T-cell (primary cell): ENCODE measurements at regions not wholly inside any gene's neighbourhood (a gene's known extent, or its start where the extent isn't known, plus 50 kb on each side); places are given as distances from the start of the nearest gene placed in this dataset.

ENCODE experiments used
- ATAC-seq, 4 experiments: fragments of 200-7000 bp in 3 of 4; fragments of 150-1000 bp in 1 of 4; cut with Tn5 transposase; replicated peaks in 1 of 4; 1 replicate in 3 of 4; 2 replicates in 1 of 4; pipeline ENCODE4 v1.10.0; 2021; ENCODE audit warnings: moderate library complexity in 3 of 4, mild to moderate bottlenecking in 2 of 4, moderate number of reproducible peaks in 1 of 4
- CTCF ChIA-PET, 2 donors: fragments of 300-600 bp; sonication (Branson Sonifier 250); formaldehyde crosslinking; loops; one replicate each; lab custom pipeline; 2022; ENCODE audit warnings: antibody characterized with exemption in 2 of 2; lab: Charles Lee
- POLR2A ChIA-PET, 2 donors: fragments of 300-600 bp; sonication (Branson Sonifier 250); formaldehyde crosslinking; loops; one replicate each; lab custom pipeline; 2022; ENCODE audit warnings: antibody characterized with exemption in 2 of 2; lab: Charles Lee
- DNase-seq, 35 experiments: peaks; one replicate each; pipeline versions ENCODE4 v3.0.0 to v3.0.0-alpha.2; 2013 to 2023
- H3K27ac ChIP-seq: one replicate; pipeline ENCODE4 v1.5.1; 2013; ENCODE audit warnings: low read length
- H3K27me3 ChIP-seq, 2 experiments: replicated peaks in 1 of 2; 1 replicate in 1 of 2; 2 replicates in 1 of 2; pipeline versions ENCODE4 v1.6.1 to v1.7.0; 2013; ENCODE audit warnings: low read length in 1 of 2, mixed read lengths in 1 of 2; ENCODE audit not compliant: control insufficient read depth in 2 of 2, insufficient read depth in 2 of 2; ENCODE audit errors: extremely low read depth in 1 of 2
- H3K36me3 ChIP-seq, 2 donors: 1 replicate in 1 of 2; 2 replicates in 1 of 2; pipeline versions ENCODE4 v1.6.1 to v1.7.0; 2013; ENCODE audit warnings: low read length in 1 of 2; ENCODE audit not compliant: control insufficient read depth in 2 of 2, insufficient read depth in 1 of 2; ENCODE audit errors: extremely low read depth in 1 of 2
- H3K4me1 ChIP-seq, 2 experiments: 1 replicate in 1 of 2; 2 replicates in 1 of 2; pipeline versions ENCODE4 v1.6.1 to v1.7.0; 2013; ENCODE audit warnings: low read length in 2 of 2, mixed read lengths in 1 of 2; ENCODE audit not compliant: insufficient read depth in 2 of 2, control insufficient read depth in 1 of 2; ENCODE audit errors: extremely low read depth in 1 of 2
- H3K4me3 ChIP-seq, 2 donors: 1 replicate in 1 of 2; 2 replicates in 1 of 2; pipeline versions ENCODE4 v1.5.1 to v1.7.0; 2013; ENCODE audit warnings: mild to moderate bottlenecking in 2 of 2, low read length in 1 of 2, moderate library complexity in 1 of 2; ENCODE audit not compliant: control insufficient read depth in 1 of 2; ENCODE audit errors: extremely low read depth in 1 of 2
- H3K9me3 ChIP-seq: 2 replicates; pipeline ENCODE4 v1.7.0; 2013
- H3K27ac Mint-ChIP-seq, 2 donors: one replicate each; pipeline ENCODE4 v1.8.0; 2020 to 2021; ENCODE audit warnings: mild to moderate bottlenecking in 2 of 2, mixed read lengths in 2 of 2
- H3K27me3 Mint-ChIP-seq, 2 donors: one replicate each; pipeline ENCODE4 v1.8.0; 2021 to 2022; ENCODE audit warnings: mixed read lengths in 2 of 2
- H3K36me3 Mint-ChIP-seq: one replicate; pipeline ENCODE4 v1.8.0; 2021; ENCODE audit warnings: mixed read lengths
- H3K4me1 Mint-ChIP-seq, 3 donors: one replicate each; pipeline ENCODE4 v1.8.0; 2020 to 2022; ENCODE audit warnings: mixed read lengths in 3 of 3, mild to moderate bottlenecking in 1 of 3
- H3K4me3 Mint-ChIP-seq, 3 donors: one replicate each; pipeline ENCODE4 v1.8.0; 2020 to 2022; ENCODE audit warnings: mild to moderate bottlenecking in 3 of 3, mixed read lengths in 3 of 3, moderate library complexity in 3 of 3
- H3K9me3 Mint-ChIP-seq, 3 donors: one replicate each; pipeline ENCODE4 v1.8.0; 2020 to 2022; ENCODE audit warnings: mixed read lengths in 3 of 3
- WGBS: methylation state at CpG from one replicate; pipeline ENCODE4 v1.1.5; 2013; ENCODE audit warnings: missing lambda C conversion rate; ENCODE audit not compliant: insufficient coverage; 5-methylcytosine and 5-hydroxymethylcytosine counted together

GRCh38 chr13:40379794-40380578, 286.5 kb downstream of the FOXO1 start:
- Mint-ChIP-seq H3K9me3 (peaks cover 0 to 3% (median 0%) of the 10 kb centered on the region in 3 donors), H3K27me3 (no peaks in the 10 kb centered on the region), H3K4me3 (no peak overlapping the region), H3K27ac (no peak overlapping the region), H3K36me3 (no peaks in the 10 kb centered on the region), H3K4me1 (peaks cover 31 to 48% (median 44%) of the 10 kb centered on the region in 3 donors)
- H3K9me3 ChIP-seq = no peaks in the 10 kb centered on the region
- H3K4me3 ChIP-seq = no peak overlapping the region
- H3K36me3 ChIP-seq = no peaks in the 10 kb centered on the region
- ChIA-PET CTCF (interaction anchor here in 1 of 2 donors (0.6 kb wide), 1 partner anchor 226 kb away, joined by 3 read pairs; no protein-coding TSS in a partner anchor), POLR2A (interaction anchor here in 1 of 2 donors (0.6 kb wide), 1 partner anchor 129 kb away, joined by 5 read pairs; no protein-coding TSS in a partner anchor)
- ATAC-seq = no peak
- H3K27ac ChIP-seq = no peak overlapping the region
- peaks cover 0 to 13% of the 10 kb centered on the region in 2 experiments for H3K4me1 ChIP-seq
- no peaks in the 10 kb centered on the region for H3K27me3 ChIP-seq
- WGBS = 93% methylated on average over 10 of the region's 10 CpGs
- no peak for DNase-seq

DNA sequence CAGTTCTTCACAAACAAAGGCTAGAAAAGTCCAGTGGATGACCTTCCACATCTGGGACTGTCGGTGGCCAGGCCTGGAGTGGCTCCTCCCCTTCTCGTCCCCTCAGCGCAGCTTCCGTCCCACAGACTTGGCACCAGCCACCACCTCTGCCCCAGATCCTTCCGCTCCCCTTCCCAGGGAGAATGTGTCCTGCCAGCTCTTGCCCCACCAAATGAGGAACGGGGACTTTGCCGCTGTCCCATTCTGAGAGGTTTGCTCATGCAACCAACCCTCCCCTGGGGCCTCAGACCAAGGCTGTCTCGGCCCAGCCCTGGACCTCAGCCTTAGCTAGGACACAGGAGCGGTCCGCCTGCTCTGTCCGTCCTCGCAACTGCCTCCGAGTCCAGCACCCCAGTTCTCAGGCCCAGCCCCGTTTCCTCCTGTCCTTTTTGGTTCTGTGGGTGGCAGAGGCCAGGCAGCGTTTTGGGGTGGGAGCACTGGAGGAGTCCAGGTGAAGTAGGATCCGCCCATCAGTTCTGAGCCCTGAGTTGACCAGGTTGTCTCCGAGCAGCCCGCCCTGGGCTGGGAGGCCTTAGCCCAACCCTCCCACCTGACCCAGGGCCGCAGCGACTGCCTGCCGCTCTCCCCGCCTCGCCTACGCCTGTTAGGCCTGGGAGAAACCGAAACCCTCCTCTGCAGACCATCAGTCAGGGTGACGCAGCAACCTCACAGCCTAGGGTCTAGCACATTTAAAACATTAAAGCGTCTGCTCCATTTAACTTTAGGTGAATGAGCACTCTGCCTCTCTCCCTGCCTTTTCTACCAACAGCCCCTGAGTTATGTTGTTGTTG, 284.3 kb downstream of the FOXO1 start:
- ChIA-PET CTCF (interaction anchor here in 1 of 2 donors (0.6 kb wide), 1 partner anchor 1367 kb away, joined by 3 read pairs; no protein-coding TSS in a partner anchor), POLR2A (interaction anchor here in 1 of 2 donors (0.6 to 1.0 kb wide), 2 partner anchors 10 to 347 kb away, joined by 3 to 7 read pairs; no protein-coding TSS in a partner anchor)
- DNase-seq (no peak), ATAC-seq (no peak)
- Histone ChIP-seq H3K4me1 (peaks cover 3 to 13% of the 10 kb centered on the region in 2 experiments), H3K27ac (no peak overlapping the region), H3K36me3 (no peaks in the 10 kb centered on the region), H3K27me3 (no peaks in the 10 kb centered on the region), H3K9me3 (no peaks in the 10 kb centered on the region), H3K4me3 (no peak overlapping the region)
- Mint-ChIP-seq H3K27ac (no peak overlapping the region), H3K27me3 (no peaks in the 10 kb centered on the region), H3K4me3 (no peak overlapping the region), H3K4me1 (peaks cover 40 to 49% (median 44%) of the 10 kb centered on the region in 3 donors), H3K9me3 (peaks cover 0 to 3% (median 0%) of the 10 kb centered on the region in 3 donors), H3K36me3 (no peaks in the 10 kb centered on the region)
- WGBS = 93% methylated on average over 21 of the region's 27 CpGs

DNA sequence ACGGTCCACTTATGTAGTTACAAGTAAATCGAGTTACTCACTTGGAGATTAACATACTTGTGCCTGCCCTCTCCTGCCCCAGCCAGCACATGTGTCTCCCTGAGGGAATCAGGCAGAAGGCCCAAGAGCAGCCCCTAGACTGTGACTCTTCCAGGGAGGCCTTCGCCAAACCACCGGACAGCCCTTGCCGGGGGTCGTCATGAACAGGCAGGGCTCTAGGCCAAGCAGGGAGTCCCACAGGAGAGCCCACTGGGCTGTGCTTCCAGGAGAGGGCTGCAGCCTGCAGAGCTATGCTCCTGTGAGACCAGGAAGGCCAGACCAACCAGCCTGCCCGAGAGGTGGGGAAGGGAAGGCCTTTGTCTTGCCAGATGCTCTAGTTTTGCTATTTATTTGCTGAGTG, 283.3 kb downstream of the FOXO1 start:
- peaks cover 6 to 17% of the 10 kb centered on the region in 2 experiments for H3K4me1 ChIP-seq
- ChIA-PET POLR2A (no interaction called here), CTCF (interaction anchor here in 1 of 2 donors (0.6 kb wide), 1 partner anchor 1368 kb away, joined by 3 read pairs; no protein-coding TSS in a partner anchor)
- H3K27me3 Mint-ChIP-seq = no peaks in the 10 kb centered on the region
- no peak for DNase-seq
- no peak overlapping the region for H3K27ac Mint-ChIP-seq
- H3K9me3 Mint-ChIP-seq = peaks cover 0 to 3% (median 0%) of the 10 kb centered on the region in 3 donors
- H3K4me1 Mint-ChIP-seq = peaks cover 45 to 58% (median 47%) of the 10 kb centered on the region in 3 donors
- H3K27ac ChIP-seq = no peak overlapping the region
- no peaks in the 10 kb centered on the region for H3K36me3 ChIP-seq
- no peaks in the 10 kb centered on the region for H3K36me3 Mint-ChIP-seq
- no peaks in the 10 kb centered on the region for H3K27me3 ChIP-seq
- no peak overlapping the region for H3K4me3 ChIP-seq
- no peak for ATAC-seq
- H3K9me3 ChIP-seq = no peaks in the 10 kb centered on the region
- H3K4me3 Mint-ChIP-seq = no peak overlapping the region
- WGBS = 97% methylated on average over 4 of the region's 7 CpGs

DNA sequence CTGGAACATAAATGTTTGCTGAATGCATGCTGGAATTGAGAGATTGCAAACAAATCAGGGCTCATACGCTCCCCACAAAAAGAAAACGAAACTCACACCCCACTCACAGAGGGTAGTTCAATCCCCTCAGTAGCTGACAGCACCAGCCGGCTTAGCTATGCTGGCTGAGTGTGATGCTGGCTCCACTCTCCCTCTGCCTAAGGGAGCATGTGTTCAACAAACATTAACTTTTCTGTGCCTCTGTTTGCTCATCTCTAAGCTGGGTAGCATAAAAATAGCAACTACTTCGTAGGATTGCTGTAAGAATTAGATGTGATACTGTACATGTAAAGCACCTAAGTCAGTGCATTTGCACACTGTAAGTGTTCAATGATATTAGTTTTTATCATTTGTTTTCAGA, 282.6 kb downstream of the FOXO1 start:
- peak in 1 of 35 experiments; percentile 32 for DNase-seq
- POLR2A ChIA-PET = no interaction called here
- no peak overlapping the region for H3K4me3 ChIP-seq

GRCh38 chr13:40384976-40385857, 281.2 kb downstream of the FOXO1 start:
- Histone ChIP-seq H3K9me3 (no peaks in the 10 kb centered on the region), H3K27ac (no peak overlapping the region), H3K4me3 (no peak overlapping the region), H3K27me3 (no peaks in the 10 kb centered on the region), H3K36me3 (no peaks in the 10 kb centered on the region), H3K4me1 (peaks cover 15 to 36% of the 10 kb centered on the region in 2 experiments)
- 100% methylated on average over 4 of the region's 6 CpGs for WGBS
- H3K9me3 Mint-ChIP-seq = no peaks in the 10 kb centered on the region
- no peak overlapping the region for H3K27ac Mint-ChIP-seq
- H3K27me3 Mint-ChIP-seq = no peaks in the 10 kb centered on the region
- ATAC-seq (no peak), DNase-seq (no peak)
- H3K4me3 Mint-ChIP-seq = no peak overlapping the region
- H3K4me1 Mint-ChIP-seq = peaks cover 52 to 63% (median 53%) of the 10 kb centered on the region in 3 donors
- CTCF ChIA-PET = interaction anchor here in 1 of 2 donors (1.3 kb wide), 1 partner anchor 283 kb away, joined by 3 read pairs; no protein-coding TSS in a partner anchor
- POLR2A ChIA-PET = interaction anchor here in 1 of 2 donors (0.5 kb wide), 1 partner anchor 280 kb away, joined by 11 read pairs; no protein-coding TSS in a partner anchor
- no peaks in the 10 kb centered on the region for H3K36me3 Mint-ChIP-seq

More for the DNA sequence above, 282.6 kb downstream of the FOXO1 start:
- H3K4me1 ChIP-seq = peaks cover 6 to 25% of the 10 kb centered on the region in 2 experiments
- Mint-ChIP-seq H3K9me3 (no peaks in the 10 kb centered on the region), H3K36me3 (no peaks in the 10 kb centered on the region), H3K4me3 (no peak overlapping the region), H3K4me1 (peaks cover 47 to 64% (median 49%) of the 10 kb centered on the region in 3 donors), H3K27ac (no peak overlapping the region), H3K27me3 (no peaks in the 10 kb centered on the region)
- H3K9me3 ChIP-seq = no peaks in the 10 kb centered on the region
- 20% methylated on average over 1 of the region's 4 CpGs for WGBS
- no peak overlapping the region for H3K27ac ChIP-seq
- CTCF ChIA-PET = no interaction called here
- H3K36me3 ChIP-seq = no peaks in the 10 kb centered on the region
- ATAC-seq = no peak
- no peaks in the 10 kb centered on the region for H3K27me3 ChIP-seq
